PFSK-1 (cell line): ENCODE measurements at regions not wholly inside any gene's neighbourhood (a gene's known extent, or its start where the extent isn't known, plus 50 kb on each side); places are given as distances from the start of the nearest gene placed in this dataset.

Experiments used
- FOXP2 ChIP-seq: optimal IDR thresholded peaks from 2 replicates; pipeline ENCODE3; 2011; ENCODE audit warnings: borderline replicate concordance, control low read depth, inconsistent platforms; ENCODE audit not compliant: insufficient read depth; ENCODE audit errors: extremely low read length, extremely low read depth
- POLR2AphosphoS5 ChIP-seq: IDR thresholded peaks from 2 replicates; pipeline ENCODE4 v1.6.1; 2012; ENCODE audit warnings: low read depth, mild to moderate bottlenecking, control low read depth, low read length, moderate library complexity
- SIN3A ChIP-seq: IDR thresholded peaks from 2 replicates; pipeline ENCODE4 v1.6.1; 2012; ENCODE audit warnings: mild to moderate bottlenecking, low read length, moderate library complexity, borderline replicate concordance; ENCODE audit not compliant: insufficient read depth
- TAF1 ChIP-seq: IDR thresholded peaks from 2 replicates; pipeline ENCODE4 v1.6.1; 2012; ENCODE audit warnings: low read length, control low read depth, borderline replicate concordance; ENCODE audit not compliant: insufficient read depth
- TF ChIP-seq, protein P1 (sequence below), 2 experiments: IDR thresholded peaks; 2 replicates each; pipeline versions ENCODE4 v1.6.1 to v1.8.0; 2011 to 2012; ENCODE audit warnings: low read depth in 2 of 2, low read length in 2 of 2, control low read depth in 1 of 2, inconsistent platforms in 1 of 2, mild to moderate bottlenecking in 1 of 2, moderate library complexity in 1 of 2; ENCODE audit not compliant: insufficient read depth in 1 of 2

DNA sequence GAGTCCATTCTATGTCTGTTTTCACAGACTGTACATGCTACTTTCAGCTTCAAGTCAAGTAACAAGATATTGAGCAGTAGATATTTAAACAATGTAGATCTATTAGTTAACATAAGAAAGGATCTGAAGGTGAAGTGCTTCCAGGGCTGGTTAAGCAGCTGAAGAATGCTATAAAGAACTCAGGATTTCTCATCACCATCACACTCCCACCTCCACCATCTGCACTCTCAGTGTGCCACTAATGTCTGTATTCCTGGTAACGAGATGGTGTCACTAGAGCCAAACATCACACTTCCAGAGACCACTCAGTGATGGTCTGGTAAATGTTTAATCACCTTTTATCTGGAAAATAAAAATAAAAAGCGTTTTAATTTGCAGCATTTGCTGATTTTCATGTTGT is 224.0 kb upstream of the FERD3L start:
- TF ChIP-seq FOXP2 (no peak), POLR2AphosphoS5 (no peak), TAF1 (no peak), SIN3A (no peak)
- TF ChIP-seq, protein P1, sequence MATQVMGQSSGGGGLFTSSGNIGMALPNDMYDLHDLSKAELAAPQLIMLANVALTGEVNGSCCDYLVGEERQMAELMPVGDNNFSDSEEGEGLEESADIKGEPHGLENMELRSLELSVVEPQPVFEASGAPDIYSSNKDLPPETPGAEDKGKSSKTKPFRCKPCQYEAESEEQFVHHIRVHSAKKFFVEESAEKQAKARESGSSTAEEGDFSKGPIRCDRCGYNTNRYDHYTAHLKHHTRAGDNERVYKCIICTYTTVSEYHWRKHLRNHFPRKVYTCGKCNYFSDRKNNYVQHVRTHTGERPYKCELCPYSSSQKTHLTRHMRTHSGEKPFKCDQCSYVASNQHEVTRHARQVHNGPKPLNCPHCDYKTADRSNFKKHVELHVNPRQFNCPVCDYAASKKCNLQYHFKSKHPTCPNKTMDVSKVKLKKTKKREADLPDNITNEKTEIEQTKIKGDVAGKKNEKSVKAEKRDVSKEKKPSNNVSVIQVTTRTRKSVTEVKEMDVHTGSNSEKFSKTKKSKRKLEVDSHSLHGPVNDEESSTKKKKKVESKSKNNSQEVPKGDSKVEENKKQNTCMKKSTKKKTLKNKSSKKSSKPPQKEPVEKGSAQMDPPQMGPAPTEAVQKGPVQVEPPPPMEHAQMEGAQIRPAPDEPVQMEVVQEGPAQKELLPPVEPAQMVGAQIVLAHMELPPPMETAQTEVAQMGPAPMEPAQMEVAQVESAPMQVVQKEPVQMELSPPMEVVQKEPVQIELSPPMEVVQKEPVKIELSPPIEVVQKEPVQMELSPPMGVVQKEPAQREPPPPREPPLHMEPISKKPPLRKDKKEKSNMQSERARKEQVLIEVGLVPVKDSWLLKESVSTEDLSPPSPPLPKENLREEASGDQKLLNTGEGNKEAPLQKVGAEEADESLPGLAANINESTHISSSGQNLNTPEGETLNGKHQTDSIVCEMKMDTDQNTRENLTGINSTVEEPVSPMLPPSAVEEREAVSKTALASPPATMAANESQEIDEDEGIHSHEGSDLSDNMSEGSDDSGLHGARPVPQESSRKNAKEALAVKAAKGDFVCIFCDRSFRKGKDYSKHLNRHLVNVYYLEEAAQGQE (IDR thresholded peaks at IDR 0.05; ENCODE audit: insufficient read depth in 1 of 2, low read depth in 2 of 2, low read length in 2 of 2) = no peak

DNA sequence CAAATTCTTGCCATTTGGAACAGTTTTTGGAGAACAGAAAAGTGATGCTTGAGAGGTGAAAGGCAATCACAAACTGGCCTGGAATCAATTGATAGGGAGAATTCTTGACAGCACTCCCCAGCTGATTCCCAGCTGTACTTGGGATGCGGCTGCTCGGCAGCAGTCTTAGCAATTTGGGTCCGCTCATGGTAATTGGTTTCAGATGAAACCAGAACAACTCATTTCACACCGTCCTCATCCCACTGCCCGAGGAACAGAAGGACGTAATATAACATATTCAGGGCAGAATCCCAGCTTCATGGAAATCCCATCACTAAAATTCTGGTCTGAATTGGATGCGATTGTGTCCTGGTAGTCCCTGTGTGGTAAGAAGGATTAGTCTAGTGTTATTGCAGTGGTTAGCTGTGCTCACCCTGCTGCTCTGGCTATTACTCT is 223.3 kb upstream of the FERD3L start:
- TF ChIP-seq SIN3A (no peak), FOXP2 (no peak), POLR2AphosphoS5 (no peak), TAF1 (no peak)
- TF ChIP-seq, protein P1 (IDR thresholded peaks at IDR 0.05; ENCODE audit: insufficient read depth in 1 of 2, low read depth in 2 of 2, low read length in 2 of 2) = no peak

DNA sequence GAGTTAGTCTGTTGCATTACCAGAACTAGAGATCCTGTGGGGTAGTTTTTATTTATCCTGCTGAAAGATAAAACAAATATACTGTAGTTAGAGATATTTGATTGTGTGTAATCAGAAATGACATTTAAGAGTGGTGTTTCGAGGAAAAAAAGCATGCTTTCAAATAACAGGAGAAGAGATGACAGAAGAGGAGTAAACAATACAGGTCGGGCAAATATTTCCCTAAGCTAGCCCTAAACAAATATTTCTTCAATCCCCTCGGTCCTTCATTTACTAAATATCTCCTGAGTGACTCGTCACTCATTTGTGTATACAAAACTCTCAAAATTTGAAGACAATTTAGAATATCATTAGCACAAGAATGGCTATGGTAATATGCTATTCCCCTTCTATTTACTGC is 219.7 kb upstream of the FERD3L start:
- no peak for TF ChIP-seq POLR2AphosphoS5
- no peak for TF ChIP-seq FOXP2
- no peak for TF ChIP-seq TAF1
- TF ChIP-seq SIN3A = no peak
- TF ChIP-seq, protein P1 (IDR thresholded peaks at IDR 0.05; ENCODE audit: insufficient read depth in 1 of 2, low read depth in 2 of 2, low read length in 2 of 2) = no peak

DNA sequence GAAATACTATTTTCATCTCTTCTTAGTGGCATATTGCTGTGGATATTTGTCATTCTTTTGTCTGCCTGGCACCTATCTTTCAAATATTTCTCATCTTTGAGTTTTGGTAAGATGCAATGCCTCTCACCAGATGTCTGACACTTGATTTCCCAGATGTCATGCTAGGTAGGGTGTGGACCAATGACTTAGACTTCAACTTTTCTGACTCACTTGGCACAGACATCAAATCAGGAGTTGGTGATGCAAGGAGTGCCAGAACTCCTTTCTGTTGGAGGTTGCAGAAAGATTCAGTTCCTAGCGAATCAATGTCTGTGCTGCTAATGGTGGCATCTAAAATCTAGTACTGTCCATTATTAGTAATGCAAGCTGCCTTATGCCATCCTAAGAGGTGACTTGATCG is 216.9 kb upstream of the FERD3L start:
- TF ChIP-seq, protein P1 (IDR thresholded peaks at IDR 0.05; ENCODE audit: insufficient read depth in 1 of 2, low read depth in 2 of 2, low read length in 2 of 2) = no peak
- TF ChIP-seq SIN3A = no peak

DNA sequence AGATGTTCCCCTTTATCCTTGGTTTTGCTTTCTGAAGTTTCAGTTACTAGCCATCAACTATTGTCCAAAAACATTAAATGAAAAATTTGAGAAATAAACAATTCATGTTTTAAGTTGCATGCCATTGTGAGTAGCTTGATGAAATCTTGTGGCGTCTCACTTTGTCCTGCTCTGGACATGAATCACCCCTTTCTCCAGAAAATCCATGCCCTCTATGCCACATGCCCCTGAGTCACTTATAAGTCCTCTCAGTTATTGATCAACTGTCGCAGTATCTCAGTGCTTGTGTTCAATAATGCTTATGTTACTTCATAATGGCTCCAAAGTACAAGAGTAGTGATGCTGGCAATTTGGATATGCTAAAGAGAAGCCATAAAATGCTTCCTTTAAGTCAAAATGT is 208.0 kb upstream of the FERD3L start:
- TF ChIP-seq POLR2AphosphoS5 = no peak
- TF ChIP-seq, protein P1 (IDR thresholded peaks at IDR 0.05; ENCODE audit: insufficient read depth in 1 of 2, low read depth in 2 of 2, low read length in 2 of 2) = no peak
- no peak for TF ChIP-seq SIN3A
- TF ChIP-seq FOXP2 = no peak
- TF ChIP-seq TAF1 = no peak
